NCI-H2107 treated with DMSO at 0.1 percent for 48 hours (cell line): ENCODE measurements at regions not wholly inside any gene's neighbourhood (a gene's known extent, or its start where the extent isn't known, plus 50 kb on each side); places are given as distances from the start of the nearest gene placed in this dataset.

Experiments used
- DNase-seq: peaks from one replicate; lab custom pipeline; 2025; ENCODE audit not compliant: unreplicated experiment; lab: John Stamatoyannopoulos, UW

DNA sequence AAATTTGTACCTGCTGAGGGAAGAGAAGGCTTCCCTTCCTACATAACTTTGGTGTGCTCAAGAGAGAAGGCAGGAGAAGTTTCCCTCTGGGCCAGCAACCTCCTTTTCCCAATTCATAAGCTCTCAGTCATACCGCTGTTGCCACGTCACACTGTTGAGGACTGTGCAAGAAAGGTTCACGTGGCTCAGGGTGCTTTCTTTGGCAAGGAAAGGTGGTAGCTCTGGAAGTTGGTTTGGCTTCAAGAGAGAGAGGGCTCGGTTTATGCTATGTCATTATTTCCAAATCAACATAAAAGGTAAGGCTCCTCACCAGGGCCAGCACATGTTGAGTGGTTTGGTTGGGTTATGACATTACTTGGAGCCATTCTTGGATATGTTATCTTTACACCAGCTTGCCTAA lies 77.3 kb downstream of the TNFSF18 start:
- no peak for DNase-seq

- no peak for DNase-seq
These were observed 74.3 kb downstream of the TNFSF18 start for GRCh38 chr1:172976222-172977041.

- no peak for DNase-seq
These were observed 73.3 kb downstream of the TNFSF18 start for GRCh38 chr1:172977296-172978017.

DNA sequence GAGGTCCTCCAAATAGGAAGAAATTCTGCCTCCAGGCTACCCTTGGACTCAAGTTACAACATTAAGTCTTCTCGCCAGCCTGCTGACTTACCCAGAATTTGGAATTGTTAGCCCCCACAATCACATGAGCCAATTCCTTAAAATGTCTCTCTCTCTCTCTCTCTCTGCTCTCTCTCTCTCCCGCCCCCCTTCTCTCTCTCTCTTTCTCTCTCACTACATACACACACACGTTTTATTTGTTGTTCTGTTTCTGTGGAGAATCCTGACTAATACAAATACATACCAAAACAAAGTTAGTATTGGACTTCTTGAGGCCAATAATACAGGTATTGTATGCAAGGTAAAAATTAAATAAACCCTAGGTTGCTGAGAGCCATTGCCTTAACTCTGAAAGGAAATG lies 72.1 kb downstream of the TNFSF18 start:
- no peak for DNase-seq

- DNase-seq: no peak
These were observed 70.9 kb downstream of the TNFSF18 start for GRCh38 chr1:172979828-172980227.

- DNase-seq: no peak
These were observed 70.3 kb downstream of the TNFSF18 start for GRCh38 chr1:172980456-172980855.

DNA sequence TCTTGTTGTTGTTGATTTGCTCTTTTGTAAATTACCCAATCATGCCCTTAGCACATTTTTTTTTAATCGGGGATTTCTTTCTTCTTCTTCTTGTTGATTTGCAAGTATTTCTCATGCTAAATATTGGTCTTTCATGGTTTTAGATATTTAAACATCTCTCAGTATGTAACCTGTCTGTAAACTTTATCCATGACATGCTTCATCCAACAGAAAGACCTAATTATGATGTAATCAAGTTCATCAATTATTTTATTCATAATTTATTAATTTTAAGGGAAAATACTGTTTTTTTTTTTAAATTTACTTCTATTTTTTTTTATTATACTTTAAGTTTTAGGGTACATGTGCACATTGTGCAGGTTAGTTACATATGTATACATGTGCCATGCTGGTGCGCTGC lies 69.8 kb downstream of the TNFSF18 start:
- no peak for DNase-seq
